HL-60/S4 (cell line): ENCODE measurements at regions not wholly inside any gene's neighbourhood (a gene's known extent, or its start where the extent isn't known, plus 50 kb on each side); places are given as distances from the start of the nearest gene placed in this dataset.

Experiments used
- in situ Hi-C: fragments of 300-500 bp; cut with MboI; formaldehyde crosslinking; loops from 2 replicates; pipeline ENCODE4 v1.14.3; 2022; ENCODE audit warnings: low sequenced_read_pairs

- in situ Hi-C loops, result no loop called here
Observed at GRCh38 chr2:217551252-217551899, 451.4 kb downstream of the TNS1 start.

DNA sequence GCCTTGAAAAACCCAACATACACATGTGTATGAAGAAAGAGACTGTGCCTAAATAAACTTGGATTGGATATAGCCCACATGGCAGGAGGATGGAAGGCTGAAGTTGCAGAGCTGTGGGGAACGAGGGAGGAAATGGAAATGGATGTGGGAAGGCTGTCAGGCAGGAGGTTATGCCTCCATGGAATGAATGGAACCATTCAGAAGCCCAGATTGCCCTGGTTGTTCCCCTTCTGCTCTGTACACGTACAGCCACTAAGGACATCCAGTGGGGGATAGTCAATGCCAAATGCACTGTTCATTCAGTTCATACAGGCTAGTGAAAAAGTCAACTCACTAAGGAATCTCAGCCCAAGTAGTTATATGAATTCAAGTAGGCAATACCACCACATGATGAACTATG is 463.7 kb downstream of the TNS1 start:
- in situ Hi-C loops, result no loop called here

- in situ Hi-C loops, result no loop called here
Observed at GRCh38 chr2:217538719-217539118, 464.1 kb downstream of the TNS1 start.

GRCh38 chr2:217535957-217536708 is 466.7 kb downstream of the TNS1 start:
- in situ Hi-C loops, result no loop called here

GRCh38 chr2:217530392-217531090 is 472.3 kb downstream of the TNS1 start:
- in situ Hi-C loops, result no loop called here

DNA sequence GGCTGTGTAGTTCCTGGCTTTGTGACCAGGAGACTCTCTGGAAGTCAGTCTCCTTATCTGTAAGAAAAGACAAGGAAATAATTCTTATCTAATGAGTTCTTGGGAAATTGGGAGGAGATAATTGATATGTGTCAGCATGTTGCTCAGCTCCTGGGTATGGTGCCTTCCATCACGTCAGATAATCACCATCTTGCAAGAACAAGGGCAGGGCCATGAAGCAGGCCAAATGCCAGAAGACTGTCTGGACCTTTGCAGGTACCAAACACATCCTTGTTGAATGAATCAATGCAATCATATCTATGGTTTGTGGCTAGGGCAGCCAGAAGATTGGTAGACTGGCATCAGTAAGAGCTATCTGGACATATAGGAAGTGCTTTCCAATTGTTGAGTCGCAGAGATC is 473.5 kb downstream of the TNS1 start:
- in situ Hi-C loops, result no loop called here

DNA sequence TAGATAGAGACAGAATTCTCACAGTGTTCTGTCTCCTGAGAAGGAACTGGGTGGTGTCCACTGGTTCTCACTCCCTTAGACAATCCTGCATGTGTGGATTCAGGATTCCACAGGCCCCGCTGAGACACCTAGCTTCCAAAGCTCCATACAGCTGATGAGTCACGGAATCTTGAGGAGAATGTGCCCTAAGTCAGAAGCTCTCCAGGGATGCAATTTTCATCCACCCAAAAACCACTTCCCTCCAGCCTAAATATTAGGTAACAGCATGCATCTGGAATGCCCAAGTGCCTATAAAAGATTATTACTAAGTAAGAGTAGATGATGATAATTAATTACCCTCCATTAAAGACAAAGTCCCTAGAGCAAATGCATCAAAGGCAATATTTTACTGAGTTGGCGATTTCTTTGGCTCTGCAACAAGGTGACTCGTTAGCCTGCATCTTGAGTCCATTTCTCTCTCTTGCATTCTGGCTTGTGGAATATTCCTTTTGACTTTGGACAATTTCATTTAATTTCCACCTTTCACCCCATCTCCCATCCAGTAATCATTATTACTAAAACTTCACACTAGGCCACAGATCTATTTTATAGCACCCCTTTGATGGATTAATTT is 475.1 kb downstream of the TNS1 start:
- in situ Hi-C loops, result no loop called here

GRCh38 chr2:217525076-217525475 is 477.7 kb downstream of the TNS1 start:
- in situ Hi-C loops, result no loop called here

GRCh38 chr2:217523286-217523685 is 479.5 kb downstream of the TNS1 start:
- in situ Hi-C loops, result no loop called here

DNA sequence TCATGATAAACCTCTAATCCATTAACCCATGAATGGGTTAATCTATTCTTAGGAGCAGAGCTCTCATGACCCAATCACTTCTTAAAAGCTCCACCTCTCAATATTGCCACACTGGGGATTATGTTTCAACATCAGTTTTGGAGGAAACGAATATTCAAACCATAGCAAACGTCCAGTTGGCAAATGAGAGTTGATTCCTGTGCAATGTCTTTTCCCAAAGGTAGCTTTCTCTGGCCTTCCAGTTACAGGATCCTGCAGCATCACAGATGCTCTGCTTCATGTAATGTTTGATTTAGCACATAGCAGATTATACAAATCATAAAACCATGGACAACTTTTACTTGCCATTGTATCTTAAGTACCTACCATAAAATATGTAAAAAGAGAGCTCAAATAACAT is 481.0 kb downstream of the TNS1 start:
- in situ Hi-C loops, result no loop called here

- in situ Hi-C loops, result no loop called here
Observed at GRCh38 chr2:217520356-217521010, 482.3 kb downstream of the TNS1 start.

GRCh38 chr2:217517402-217517801 is 485.4 kb downstream of the TNS1 start:
- in situ Hi-C loops, result loop anchor here (10.0 kb wide), 1 partner anchor 833 kb away; no protein-coding TSS in a partner anchor

DNA sequence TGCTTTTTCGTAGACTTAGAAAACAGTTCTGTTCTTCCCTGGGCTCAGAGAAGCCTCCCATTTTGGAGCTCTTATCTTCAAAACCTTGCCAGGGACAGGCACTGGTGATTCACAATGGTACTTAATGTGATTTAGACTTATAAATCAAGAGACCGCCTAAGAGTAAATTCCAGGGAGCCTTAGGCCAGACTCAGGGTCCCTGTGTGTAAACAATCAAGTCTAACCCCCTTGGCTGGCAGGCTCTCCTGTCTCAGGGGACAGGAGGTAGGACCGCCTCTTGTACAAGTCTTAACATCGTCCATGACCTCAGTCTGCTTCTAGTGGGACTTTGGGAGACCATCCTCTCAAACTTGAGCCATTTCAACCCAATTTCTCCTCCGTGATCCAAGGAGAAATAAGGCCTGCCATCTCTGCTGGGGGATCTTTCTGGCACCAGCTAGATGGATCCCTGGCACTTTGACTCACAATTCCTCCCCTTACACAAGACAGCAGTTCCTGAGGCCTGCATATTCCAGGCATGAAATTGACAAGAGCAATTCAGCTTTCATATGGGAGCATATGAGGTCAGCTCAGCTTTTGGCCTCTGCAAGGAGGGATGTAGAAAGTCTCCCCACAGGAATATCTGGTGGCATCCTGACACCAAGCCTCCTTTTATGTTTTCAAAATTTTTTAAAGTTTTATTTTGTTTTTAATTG is 487.0 kb downstream of the TNS1 start:
- in situ Hi-C loops, result loop anchor here (10.0 kb wide), 1 partner anchor 831 kb away; no protein-coding TSS in a partner anchor

DNA sequence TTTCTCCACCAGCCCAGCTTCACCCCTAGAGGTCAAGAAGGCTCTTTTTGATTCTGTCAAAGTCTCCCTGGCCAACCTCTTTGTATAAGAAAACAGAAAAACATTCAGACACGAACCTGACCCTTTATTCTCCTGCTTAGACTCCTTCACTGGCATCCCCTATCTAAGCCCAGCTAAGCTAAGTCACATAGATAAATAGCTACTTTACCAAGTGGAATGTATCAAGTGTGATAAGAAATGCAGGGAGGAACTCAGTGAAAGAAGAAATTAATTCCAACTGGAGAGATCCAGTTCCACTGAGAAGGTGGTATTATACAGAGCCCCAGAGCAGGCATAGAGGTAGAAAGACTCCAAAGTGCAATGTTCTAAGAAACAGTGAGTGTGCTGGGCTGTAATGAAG is 489.5 kb downstream of the TNS1 start:
- in situ Hi-C loops, result loop anchor here (10.0 kb wide), 1 partner anchor 828 kb away; no protein-coding TSS in a partner anchor

DNA sequence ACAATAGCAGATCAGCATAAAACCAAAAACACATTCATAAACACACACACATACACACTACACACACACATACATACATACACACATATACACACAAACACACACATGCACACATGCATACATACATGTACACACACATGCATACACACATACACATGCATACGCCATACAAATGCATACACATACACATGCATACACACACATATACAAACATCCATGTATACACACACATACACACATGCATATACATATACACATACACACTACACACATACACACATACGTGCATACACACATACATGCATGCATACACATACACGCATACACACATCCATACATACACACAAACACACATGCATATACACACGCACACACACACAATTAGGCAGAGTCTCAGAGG is 490.1 kb downstream of the TNS1 start:
- in situ Hi-C loops, result loop anchor here (10.0 kb wide), 1 partner anchor 828 kb away; no protein-coding TSS in a partner anchor

DNA sequence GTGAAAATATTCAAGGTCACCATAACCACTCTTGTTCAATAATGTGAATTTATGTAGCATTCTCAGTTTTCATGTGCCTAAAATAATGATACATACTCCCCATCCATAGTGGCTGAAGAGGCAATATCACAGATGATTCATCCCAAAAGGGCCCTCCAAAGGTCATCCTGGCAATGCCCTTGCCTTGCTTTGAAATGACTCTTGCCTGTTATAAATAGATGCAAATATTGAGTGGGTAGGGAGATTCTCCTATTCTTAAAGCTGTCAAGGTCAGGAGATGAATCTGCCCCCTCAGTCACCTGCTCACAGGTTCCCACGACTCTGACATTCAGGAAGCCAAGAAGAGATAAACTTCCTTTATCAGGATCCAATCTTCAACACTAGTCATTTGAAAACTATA is 490.5 kb downstream of the TNS1 start:
- in situ Hi-C loops, result loop anchor here (10.0 kb wide), 1 partner anchor 827 kb away; no protein-coding TSS in a partner anchor

- in situ Hi-C loops, result loop anchor here (10.0 kb wide), 1 partner anchor 827 kb away; no protein-coding TSS in a partner anchor
Observed at GRCh38 chr2:217511850-217512249, 490.9 kb downstream of the TNS1 start.

DNA sequence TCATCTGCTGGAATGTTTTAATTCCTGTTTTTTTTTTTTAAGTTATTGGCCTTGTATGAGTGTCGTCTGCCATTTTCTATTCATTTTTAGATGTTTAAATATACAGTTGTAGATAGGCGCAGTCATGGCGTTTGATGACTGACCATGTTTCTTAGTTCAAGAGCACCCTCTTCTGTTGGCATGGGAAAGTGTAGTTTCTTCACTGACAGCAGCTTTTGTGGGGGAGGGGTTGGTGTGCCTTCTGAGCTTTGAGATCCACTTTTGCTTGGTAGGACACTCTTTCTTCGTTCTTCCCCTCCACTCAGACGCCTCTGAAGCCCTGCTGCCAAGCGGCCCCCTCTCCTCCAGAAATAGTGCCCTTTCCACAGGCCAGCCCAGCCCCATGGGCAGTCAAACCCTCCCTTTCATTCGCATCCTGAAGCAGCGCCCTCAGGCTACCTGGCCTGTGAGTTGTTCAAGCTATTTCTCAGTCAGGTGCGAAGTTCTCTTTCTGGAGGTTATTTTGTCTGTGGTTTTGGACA is 492.0 kb downstream of the TNS1 start:
- in situ Hi-C loops, result loop anchor here (10.0 kb wide), 1 partner anchor 826 kb away; no protein-coding TSS in a partner anchor

DNA sequence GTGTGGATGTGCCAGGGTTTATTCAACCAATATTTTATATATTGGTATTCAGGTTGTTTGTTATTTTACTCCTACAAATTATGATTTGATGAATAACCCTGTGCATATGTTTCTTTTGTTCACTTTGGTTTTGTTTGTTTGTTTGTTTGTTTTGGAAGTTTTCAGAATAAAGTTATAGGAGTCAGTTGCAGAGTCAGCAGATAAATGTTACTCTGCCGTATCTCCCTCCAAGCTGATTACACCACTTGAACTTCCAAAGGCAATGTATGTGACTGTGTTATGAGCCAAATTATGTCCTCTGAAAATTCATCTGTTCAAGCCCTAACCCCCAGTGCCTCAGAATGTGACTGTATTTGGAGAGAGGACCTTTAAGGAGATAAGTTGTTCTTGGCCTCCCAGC is 497.5 kb downstream of the TNS1 start:
- in situ Hi-C loops, result no loop called here

DNA sequence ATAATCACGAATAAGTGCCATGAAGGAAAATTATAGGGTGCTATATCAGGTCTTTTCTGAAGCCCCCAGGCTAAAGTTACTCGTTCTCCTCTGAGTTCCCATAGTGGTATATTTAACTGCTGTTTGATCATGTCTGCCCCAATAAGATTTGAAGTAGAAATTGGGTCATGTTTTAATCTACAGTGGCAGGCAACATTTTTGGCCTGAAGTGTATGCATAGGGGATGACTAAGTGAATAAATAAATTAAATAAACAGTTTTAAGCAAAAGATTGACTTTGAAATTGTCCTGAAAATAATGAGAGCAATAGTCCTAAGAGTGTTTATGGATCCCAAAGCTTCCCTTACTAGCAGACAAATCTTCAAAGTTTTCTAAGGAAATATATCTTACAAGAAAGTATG is 500.9 kb downstream of the TNS1 start:
- in situ Hi-C loops, result no loop called here
